Activated T-helper 9 cell treated with anti-CD3 and anti-CD28 coated beads, Interleukin-2, amount 50 U/mL, for 16 hours (primary cell): ENCODE measurements at regions not wholly inside any gene's neighbourhood (a gene's known extent, or its start where the extent isn't known, plus 50 kb on each side); places are given as distances from the start of the nearest gene placed in this dataset.

Source experiments
- DNase-seq: peaks from one replicate; pipeline ENCODE4 v3.0.0-alpha.2; 2020; ENCODE audit warnings: low read depth

GRCh38 chr9:106324591-106325280 lies 538.2 kb upstream of the ZNF462 start:
- DNase-seq = no peak

DNA sequence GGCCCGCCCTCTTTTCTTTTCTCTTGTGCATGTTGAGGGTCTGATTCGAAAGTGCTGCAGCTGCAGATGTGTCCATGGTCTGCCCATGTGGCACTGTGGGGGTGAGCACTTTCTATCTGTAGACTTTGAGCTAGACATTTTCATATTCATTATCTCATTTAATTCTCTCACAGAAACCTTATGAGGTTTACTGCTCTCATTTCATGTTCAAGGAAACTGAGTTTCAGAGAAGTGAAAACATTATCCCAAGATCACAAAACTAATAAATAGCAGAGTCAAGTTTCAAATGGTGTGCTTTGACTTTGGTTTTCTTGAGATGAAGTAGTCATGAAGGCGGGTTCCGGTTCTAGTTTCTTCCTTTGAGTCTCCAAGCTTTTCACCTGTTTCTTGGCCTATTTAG lies 536.5 kb upstream of the ZNF462 start:
- no peak for DNase-seq

GRCh38 chr9:106333481-106333880 lies 529.5 kb upstream of the ZNF462 start:
- DNase-seq = no peak

DNA sequence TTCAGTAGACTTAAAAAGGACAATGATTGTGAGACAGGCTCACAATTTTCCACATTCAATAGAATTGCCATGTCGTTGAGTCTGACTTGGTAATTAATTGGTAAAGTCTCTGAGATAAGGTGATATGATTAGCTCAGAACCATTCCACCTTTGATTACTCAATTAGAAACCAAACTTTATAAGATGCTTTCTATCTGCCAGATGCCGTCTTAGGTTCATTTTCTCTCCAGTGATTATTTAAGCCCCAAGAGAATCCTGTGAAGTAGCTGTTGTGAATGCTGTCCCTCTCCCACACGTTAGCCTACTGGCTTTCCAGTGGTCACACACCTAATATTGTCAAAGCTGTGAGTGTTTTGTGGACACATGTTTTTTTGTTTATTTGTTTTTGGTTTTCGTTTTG lies 528.9 kb upstream of the ZNF462 start:
- no peak for DNase-seq

DNA sequence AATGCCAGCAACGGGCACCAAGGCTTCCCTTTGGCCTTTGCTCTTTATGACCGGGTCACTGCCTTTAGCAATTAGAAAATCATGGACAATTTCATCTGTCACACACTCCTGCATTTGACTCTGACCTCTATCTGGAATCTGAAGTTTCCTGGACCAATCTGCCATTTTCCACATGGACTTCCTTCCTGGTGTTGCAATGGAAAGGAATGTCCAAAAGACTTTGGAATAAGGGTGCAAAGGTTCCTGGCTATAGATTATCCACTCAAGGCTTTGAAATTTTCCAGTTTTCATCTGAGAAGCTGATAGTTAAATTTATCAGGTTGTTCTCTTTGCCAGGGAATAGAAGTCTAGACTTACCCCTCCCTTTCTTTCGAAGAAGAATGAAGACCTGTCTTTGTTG lies 523.1 kb upstream of the ZNF462 start:
- DNase-seq = no peak

DNA sequence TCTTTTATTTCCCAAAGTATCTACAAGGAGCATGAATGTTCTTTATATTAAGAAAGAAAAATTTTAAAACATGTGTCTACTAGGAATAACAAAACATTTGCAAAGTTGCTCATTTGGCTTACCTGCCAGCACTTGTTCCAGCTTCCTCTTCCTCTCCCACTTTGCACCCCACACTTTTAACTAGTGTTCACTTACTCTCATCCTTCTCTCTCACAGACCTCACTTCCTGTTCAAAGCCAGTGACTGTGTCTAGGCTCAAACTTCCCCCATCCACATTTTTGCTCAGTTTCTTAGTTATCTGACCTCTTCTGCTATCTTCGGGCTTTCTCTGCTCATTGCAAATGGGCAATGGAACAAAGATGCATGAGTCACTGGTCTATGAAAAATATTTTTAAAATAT lies 512.2 kb upstream of the ZNF462 start:
- no peak for DNase-seq

DNA sequence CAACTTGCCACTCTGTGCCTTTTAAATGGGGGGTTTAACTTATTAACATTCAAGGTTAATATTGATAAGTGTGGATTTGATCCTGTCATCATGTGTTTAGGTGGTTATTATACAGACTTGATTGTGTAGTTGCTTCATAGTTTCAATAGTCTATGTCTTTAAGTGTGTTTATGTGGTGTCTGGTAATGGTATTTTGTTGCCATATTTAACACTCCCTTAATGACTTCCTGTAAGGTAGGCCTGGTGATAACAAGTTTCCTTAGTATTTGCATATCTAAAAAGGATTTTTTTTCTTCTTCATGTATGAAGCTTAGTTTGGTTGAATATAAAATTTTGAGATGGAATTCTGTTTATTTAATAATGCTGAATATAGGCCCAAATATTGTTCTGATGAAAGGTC lies 506.0 kb upstream of the ZNF462 start:
- no peak for DNase-seq

DNA sequence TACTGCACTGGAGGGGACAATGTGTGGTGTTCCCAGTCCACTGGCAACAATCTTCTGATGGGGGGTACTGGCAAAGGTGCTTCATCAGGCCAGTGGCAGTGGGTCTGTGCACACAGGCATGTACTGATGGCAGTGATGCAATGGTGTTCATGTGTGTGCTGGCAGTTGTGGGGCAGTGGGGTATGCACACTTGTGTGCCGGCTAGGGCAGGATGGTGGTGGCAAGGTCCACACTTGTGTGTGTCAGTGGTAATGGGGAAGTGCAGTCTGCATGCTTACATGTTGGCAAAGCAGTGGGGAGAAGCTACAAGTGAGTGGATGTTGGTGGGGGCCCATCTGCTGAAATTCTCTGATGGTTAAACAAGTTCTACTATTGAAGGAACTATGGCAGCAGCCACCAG lies 504.6 kb upstream of the ZNF462 start:
- no peak for DNase-seq

DNA sequence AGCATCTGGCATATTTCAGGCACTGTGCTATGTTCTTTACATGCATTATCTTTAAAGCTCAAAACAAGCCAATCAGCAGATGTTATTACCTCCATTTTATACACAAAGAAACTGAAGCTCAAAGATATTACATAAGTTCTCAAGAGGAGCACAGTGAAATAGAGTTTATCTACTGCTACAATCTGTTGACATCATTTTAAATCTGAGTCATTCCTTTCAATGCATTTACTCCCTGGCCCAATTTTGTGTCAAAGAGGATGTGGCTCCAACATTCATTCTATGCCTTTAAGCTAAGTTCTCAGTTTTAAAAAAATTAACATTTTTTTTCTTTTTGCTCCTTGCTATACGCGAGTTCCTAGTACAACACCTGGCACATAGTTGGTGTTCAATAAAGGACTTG lies 486.3 kb upstream of the ZNF462 start:
- DNase-seq = no peak

DNA sequence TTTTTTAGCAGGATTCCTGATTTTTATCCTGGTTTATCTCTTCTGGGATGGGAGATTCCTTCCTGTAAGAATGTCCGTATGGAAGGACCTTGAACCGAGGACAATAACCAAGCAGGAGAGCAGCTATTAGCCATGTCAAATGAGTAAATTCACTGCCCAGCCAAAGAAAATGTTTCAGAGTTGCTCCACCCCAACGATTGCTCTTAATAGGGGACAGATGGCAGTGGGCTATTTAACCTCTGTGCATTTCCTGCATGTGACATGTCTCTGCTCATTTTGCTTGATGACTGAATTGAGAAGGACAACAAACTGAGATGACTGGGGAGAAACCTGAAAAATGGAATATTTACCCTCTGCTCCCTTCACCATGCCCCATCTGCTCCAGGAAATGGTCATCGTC lies 479.9 kb upstream of the ZNF462 start:
- no peak for DNase-seq

DNA sequence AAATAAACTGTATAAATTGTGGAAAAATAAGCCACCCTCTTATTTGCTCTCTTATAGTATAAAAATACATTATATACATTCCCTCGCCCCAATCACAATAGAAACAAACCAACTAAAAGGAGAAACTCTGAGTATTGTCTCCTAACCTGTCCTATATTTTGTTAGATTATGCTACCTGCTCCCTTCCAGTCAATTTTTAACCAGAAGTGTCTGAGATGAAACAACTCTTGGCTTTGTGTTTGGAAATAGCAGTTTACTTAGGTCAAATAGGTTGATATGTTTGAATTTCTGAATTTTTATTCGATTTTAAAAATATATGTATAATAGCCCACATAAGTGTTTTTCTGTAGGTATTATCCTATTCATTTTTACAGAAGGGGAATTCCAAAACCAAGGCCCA lies 475.0 kb upstream of the ZNF462 start:
- DNase-seq = no peak

DNA sequence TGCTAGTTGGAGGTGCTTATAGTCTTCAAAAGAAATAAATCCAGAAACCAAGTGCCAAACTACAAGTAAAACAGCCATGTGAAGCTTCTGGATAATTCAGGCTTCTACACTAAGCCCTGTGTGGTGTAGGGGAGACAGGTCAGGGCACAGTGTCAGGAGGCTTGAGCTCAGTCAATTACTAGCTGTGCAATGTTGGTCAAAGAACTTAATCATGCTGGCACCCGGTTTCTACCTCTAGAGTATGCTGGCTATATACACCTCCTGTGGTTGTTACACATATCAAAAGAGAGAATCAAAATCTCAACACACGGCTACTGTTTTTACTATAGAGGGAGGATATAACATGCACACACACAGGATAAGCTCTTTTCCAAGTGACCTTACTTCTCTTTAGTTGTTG lies 469.7 kb upstream of the ZNF462 start:
- no peak for DNase-seq

GRCh38 chr9:106400170-106400569 lies 462.8 kb upstream of the ZNF462 start:
- no peak for DNase-seq

DNA sequence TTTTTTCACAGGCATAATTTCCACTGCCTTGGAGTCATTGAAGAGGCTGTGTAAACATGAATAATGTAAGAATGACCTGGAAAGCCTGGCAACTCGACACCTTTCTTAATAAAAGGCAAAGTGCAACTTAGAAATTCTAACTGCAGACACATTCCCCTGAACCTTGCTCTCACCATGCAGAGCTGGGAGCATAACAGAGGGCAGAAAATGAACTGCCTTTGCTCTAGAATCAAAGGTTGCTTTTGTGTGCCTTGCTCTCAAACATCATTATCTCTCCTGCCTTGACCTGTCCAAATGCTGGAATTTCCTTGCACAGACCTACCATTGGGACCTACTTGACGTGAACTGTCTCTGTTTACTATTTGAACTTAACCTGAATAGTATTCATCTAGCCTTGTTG lies 462.0 kb upstream of the ZNF462 start:
- no peak for DNase-seq

DNA sequence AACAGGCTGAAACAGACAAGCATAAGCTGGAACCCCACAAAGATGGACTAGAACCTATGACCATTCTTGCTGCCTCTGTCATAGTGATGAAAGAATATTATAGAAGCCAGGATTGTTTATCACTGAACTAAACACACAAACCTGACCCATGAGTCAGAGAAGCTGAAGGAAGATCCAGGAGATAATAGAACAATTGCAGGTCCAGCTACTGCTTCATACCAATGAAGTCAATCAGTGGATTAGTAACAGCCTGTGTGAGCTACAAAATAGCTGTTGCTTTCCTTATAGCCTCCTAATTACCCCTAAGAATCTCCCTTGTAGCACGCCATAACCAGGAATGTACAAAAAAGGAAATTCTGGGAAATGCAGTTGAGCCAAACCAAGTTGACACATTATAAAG lies 459.9 kb upstream of the ZNF462 start:
- DNase-seq = no peak

DNA sequence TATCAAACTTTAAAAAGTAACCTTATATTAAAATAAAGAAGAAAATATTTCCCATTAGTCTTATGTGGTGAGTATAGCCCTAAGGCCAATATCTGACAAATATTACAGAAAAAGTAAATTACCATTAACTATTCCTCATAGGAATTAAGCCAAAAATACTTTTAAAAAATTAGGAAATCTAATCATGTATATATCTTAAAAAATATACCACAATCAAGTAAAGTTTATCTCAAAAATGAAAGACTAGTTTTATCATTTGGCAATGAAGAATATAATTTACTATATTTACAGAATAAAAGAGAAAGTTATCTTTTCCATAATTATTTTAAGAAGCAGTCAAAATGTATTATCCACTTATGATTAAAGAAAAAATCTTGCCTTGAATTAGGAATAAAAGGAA lies 458.8 kb upstream of the ZNF462 start:
- DNase-seq = no peak

DNA sequence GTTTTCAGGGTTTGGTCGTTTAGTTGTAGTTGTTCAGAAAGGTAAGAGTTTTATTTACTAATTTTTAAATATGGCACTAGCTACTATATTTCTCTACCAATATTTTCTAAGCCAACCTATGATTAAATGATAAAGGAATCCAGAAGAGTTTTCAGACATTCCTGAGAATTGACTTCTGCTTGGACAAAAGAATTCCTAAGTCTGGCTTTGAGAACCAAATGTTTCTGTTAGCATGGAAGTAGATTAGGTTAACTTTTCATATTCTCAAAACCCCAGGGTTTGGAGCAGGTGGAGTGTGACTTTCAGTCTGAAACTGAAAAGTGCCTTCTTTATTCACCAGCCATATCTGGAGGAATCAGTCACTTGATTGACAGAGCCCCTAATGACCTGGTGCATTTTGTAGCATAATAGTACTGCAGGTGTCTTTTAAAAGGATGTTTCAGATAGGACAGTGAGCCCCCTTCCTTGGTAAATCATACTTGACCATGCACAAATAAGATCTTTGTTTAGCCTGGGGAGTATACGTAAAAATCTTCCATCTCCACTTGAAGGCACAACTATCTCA lies 457.0 kb upstream of the ZNF462 start:
- DNase-seq = no peak

- DNase-seq = no peak
These were observed 448.9 kb upstream of the ZNF462 start for GRCh38 chr9:106414042-106414441.

DNA sequence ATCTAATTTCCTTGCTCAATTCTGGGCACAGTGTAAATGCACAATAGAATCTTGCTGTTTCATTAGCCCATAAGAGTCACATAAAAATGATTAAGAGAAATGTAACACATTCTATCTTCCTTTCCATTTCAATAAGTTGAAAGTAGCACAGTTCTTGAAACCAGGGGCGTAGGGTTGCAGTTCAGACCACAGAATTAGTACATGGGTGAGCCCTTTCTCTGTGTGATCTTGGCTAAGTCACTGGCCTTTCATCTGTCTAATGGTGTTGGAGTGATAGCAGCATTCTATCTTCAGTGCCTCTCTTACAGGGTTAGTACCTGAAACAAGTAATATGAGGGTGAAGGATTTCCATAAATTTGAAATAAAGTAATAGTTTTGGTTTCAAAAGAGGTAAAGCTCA lies 445.3 kb upstream of the ZNF462 start:
- DNase-seq = no peak

- no peak for DNase-seq
These were observed 443.1 kb upstream of the ZNF462 start for GRCh38 chr9:106419829-106420228.

GRCh38 chr9:106420511-106420944 lies 442.4 kb upstream of the ZNF462 start:
- DNase-seq = no peak

- DNase-seq = no peak
These were observed 441.2 kb upstream of the ZNF462 start for GRCh38 chr9:106421772-106422171.

DNA sequence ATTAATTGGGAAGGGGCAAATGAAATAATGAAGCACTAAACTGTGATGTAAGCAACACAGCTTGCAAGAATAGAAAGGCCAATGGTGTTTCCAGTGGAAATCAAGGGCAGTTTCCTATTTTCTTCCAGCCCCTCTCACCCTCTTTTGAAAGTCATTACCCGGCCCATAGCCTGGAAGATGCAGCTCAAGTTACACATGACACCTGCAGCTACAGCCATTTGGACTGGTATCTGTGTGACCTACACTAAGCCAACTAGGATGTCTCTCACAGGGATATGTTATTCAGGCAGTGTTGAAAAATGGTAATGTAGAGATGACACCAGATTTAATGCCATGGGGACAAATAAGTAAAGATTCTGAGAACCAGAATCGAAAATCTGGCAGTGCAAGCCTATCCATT lies 439.4 kb upstream of the ZNF462 start:
- DNase-seq = no peak

- DNase-seq = no peak
These were observed 430.3 kb upstream of the ZNF462 start for GRCh38 chr9:106432631-106433030.
